22Rv1 (cell line): ENCODE measurements at regions not wholly inside any gene's neighbourhood (a gene's known extent, or its start where the extent isn't known, plus 50 kb on each side); places are given as distances from the start of the nearest gene placed in this dataset.

ENCODE experiments used
- ZFX ChIP-seq: fragments of 450-650 bp; IDR thresholded peaks from 2 replicates; pipeline ENCODE4 v1.6.1; 2017; ENCODE audit warnings: antibody characterized with exemption, borderline replicate concordance
- TF ChIP-seq, protein P1 (sequence below): fragments of 450-650 bp; IDR thresholded peaks from 2 replicates; pipeline ENCODE4 v1.5.1; 2017; ENCODE audit warnings: mild to moderate bottlenecking

DNA sequence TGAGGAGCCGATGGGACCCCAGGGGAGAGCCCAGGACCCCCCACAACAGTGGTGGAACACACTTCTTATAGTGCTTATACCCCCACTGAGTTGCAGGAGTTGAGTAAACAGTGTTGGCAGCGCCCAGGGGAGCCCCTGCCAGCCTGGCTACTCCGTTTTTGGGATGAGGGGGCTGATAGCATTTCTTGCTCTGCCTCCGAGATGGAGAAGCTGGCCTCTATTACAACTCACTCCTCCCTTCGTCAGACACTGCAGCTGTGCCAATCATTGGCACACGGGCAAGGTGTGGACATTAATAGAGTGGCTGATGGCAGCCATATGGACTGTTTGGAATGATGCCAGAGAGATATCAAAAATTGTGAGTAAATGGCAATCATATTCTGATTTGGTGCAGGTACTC is 94.9 kb upstream of the TMPO start:
- TF ChIP-seq, protein P1, sequence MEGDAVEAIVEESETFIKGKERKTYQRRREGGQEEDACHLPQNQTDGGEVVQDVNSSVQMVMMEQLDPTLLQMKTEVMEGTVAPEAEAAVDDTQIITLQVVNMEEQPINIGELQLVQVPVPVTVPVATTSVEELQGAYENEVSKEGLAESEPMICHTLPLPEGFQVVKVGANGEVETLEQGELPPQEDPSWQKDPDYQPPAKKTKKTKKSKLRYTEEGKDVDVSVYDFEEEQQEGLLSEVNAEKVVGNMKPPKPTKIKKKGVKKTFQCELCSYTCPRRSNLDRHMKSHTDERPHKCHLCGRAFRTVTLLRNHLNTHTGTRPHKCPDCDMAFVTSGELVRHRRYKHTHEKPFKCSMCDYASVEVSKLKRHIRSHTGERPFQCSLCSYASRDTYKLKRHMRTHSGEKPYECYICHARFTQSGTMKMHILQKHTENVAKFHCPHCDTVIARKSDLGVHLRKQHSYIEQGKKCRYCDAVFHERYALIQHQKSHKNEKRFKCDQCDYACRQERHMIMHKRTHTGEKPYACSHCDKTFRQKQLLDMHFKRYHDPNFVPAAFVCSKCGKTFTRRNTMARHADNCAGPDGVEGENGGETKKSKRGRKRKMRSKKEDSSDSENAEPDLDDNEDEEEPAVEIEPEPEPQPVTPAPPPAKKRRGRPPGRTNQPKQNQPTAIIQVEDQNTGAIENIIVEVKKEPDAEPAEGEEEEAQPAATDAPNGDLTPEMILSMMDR: no peak
- no peak for TF ChIP-seq ZFX
